Hepatocyte (in vitro differentiated cells): ENCODE measurements at regions not wholly inside any gene's neighbourhood (a gene's known extent, or its start where the extent isn't known, plus 50 kb on each side); places are given as distances from the start of the nearest gene placed in this dataset.

Experiments used
- CTCF ChIP-seq: fragments of 200-600 bp; sonication (generic); IDR thresholded peaks from 2 replicates; pipeline ENCODE4 v1.5.1; 2016; ENCODE audit warnings: antibody characterized with exemption, mild to moderate bottlenecking; ENCODE audit not compliant: poor library complexity
- EZH2 ChIP-seq: fragments of 200-600 bp; sonication (generic); IDR thresholded peaks from 2 replicates; pipeline ENCODE4 v1.6.1; 2016; ENCODE audit warnings: antibody characterized with exemption, mild to moderate bottlenecking, borderline replicate concordance

GRCh38 chr7:114083166-114084001 is 164.6 kb upstream of the PPP1R3A start:
- TF ChIP-seq CTCF (no peak), EZH2 (no peak)
